NCI-H82 (cell line): ENCODE measurements at regions not wholly inside any gene's neighbourhood (a gene's known extent, or its start where the extent isn't known, plus 50 kb on each side); places are given as distances from the start of the nearest gene placed in this dataset.
"Not testable (repeated sequence)": the region's sequence is repeated elsewhere in the genome, so short reads cannot be mapped to it uniquely, and the experiment has no call there.

Source experiments
- DNase-seq: peaks from one replicate; lab custom pipeline; 2025; lab: John Stamatoyannopoulos, UW

- peak; percentile 23 for DNase-seq
Observed at GRCh38 chr7:66539902-66540375, 88.7 kb upstream of the KCTD7 start.

GRCh38 chr7:66542049-66542448 lies 86.6 kb upstream of the KCTD7 start:
- DNase-seq: no peak

- no peak for DNase-seq
Observed at GRCh38 chr7:66542528-66543269, 86.0 kb upstream of the KCTD7 start.

- DNase-seq: no peak
Observed at GRCh38 chr7:66549466-66549865, 79.2 kb upstream of the KCTD7 start.

GRCh38 chr7:66553001-66553400 lies 75.7 kb upstream of the KCTD7 start:
- no peak for DNase-seq

GRCh38 chr7:66553675-66554074 lies 75.0 kb upstream of the KCTD7 start:
- not testable (repeated sequence) for DNase-seq

- not testable (repeated sequence) for DNase-seq
Observed at GRCh38 chr7:66554291-66554690, 74.4 kb upstream of the KCTD7 start.

GRCh38 chr7:66554842-66555430 lies 73.7 kb upstream of the KCTD7 start:
- DNase-seq: not testable (repeated sequence)

GRCh38 chr7:66556177-66556548 lies 72.5 kb upstream of the KCTD7 start:
- no peak for DNase-seq

- no peak for DNase-seq
Observed at GRCh38 chr7:66556549-66557213, 72.0 kb upstream of the KCTD7 start.

GRCh38 chr7:66557214-66558200 lies 71.2 kb upstream of the KCTD7 start:
- DNase-seq: peak; percentile 69

- DNase-seq: no peak
Observed at GRCh38 chr7:66558201-66558641, 70.5 kb upstream of the KCTD7 start.

- DNase-seq: no peak
Observed at GRCh38 chr7:66558660-66559465, 69.8 kb upstream of the KCTD7 start.

GRCh38 chr7:66564045-66564444 lies 64.6 kb upstream of the KCTD7 start:
- DNase-seq: peak; percentile 6

GRCh38 chr7:66570179-66570578 lies 58.5 kb upstream of the KCTD7 start:
- not testable (repeated sequence) for DNase-seq

- DNase-seq: no peak
Observed at GRCh38 chr7:66571568-66571967, 57.1 kb upstream of the KCTD7 start.

- not testable (repeated sequence) for DNase-seq
Observed at GRCh38 chr7:66573782-66574495, 54.7 kb upstream of the KCTD7 start.

GRCh38 chr7:66574768-66575167 lies 53.9 kb upstream of the KCTD7 start:
- DNase-seq: not testable (repeated sequence)

- DNase-seq: no peak
Observed at GRCh38 chr7:66575398-66575797, 53.3 kb upstream of the KCTD7 start.

GRCh38 chr7:66576646-66577045 lies 52.0 kb upstream of the KCTD7 start:
- DNase-seq: no peak
